Hepatocyte (in vitro differentiated cells): ENCODE measurements at regions not wholly inside any gene's neighbourhood (a gene's known extent, or its start where the extent isn't known, plus 50 kb on each side); places are given as distances from the start of the nearest gene placed in this dataset.
"Not testable (repeated sequence)": the region's sequence is repeated elsewhere in the genome, so short reads cannot be mapped to it uniquely, and the experiment has no call there.

ENCODE experiments used
- DNase-seq: peaks from one replicate; pipeline ENCODE4 v3.0.0-alpha.2; 2016; ENCODE audit warnings: low spot score
- H2AFZ ChIP-seq: fragments of 200-600 bp; sonication (generic); 2 replicates; pipeline ENCODE4 v1.6.0; 2016; ENCODE audit warnings: antibody characterized with exemption, mild to moderate bottlenecking
- H3K27ac ChIP-seq: fragments of 200-600 bp; sonication (generic); 2 replicates; pipeline ENCODE4 v1.5.1; 2016; ENCODE audit warnings: mild to moderate bottlenecking
- H3K27me3 ChIP-seq: fragments of 200-600 bp; sonication (generic); 2 replicates; pipeline ENCODE4 v1.6.1; 2016
- H3K36me3 ChIP-seq: fragments of 200-600 bp; sonication (generic); replicated peaks from 2 replicates; pipeline ENCODE4 v1.5.1; 2016; ENCODE audit warnings: low read depth; ENCODE audit not compliant: insufficient read depth
- H3K4me1 ChIP-seq: fragments of 200-600 bp; sonication (generic); 2 replicates; pipeline ENCODE4 v1.5.1; 2016; ENCODE audit warnings: mild to moderate bottlenecking, moderate library complexity; ENCODE audit not compliant: insufficient read depth
- H3K4me2 ChIP-seq: fragments of 200-600 bp; sonication (generic); 2 replicates; pipeline ENCODE4 v1.6.0; 2016
- H3K4me3 ChIP-seq: fragments of 200-600 bp; sonication (generic); 2 replicates; pipeline ENCODE4 v1.5.1; 2016; ENCODE audit warnings: mild to moderate bottlenecking
- H3K79me2 ChIP-seq: fragments of 200-600 bp; sonication (generic); 2 replicates; pipeline ENCODE4 v1.6.0; 2017; ENCODE audit warnings: mild to moderate bottlenecking
- H3K9me2 ChIP-seq: fragments of 200-600 bp; sonication (generic); replicated peaks from 2 replicates; pipeline ENCODE4 v1.6.0; 2017; ENCODE audit warnings: mild to moderate bottlenecking; ENCODE audit not compliant: insufficient read depth
- H3K9me3 ChIP-seq: fragments of 200-600 bp; sonication (generic); 2 replicates; pipeline ENCODE4 v1.5.1; 2016; ENCODE audit warnings: low read depth, mild to moderate bottlenecking
- H4K20me1 ChIP-seq: fragments of 200-600 bp; sonication (generic); 2 replicates; pipeline ENCODE4 v1.6.0; 2016; ENCODE audit warnings: mild to moderate bottlenecking; ENCODE audit not compliant: insufficient read depth, poor library complexity, severe bottlenecking
- EZH2 ChIP-seq: fragments of 200-600 bp; sonication (generic); IDR thresholded peaks from 2 replicates; pipeline ENCODE4 v1.6.1; 2016; ENCODE audit warnings: antibody characterized with exemption, mild to moderate bottlenecking, borderline replicate concordance
- EZH2phosphoT487 ChIP-seq: fragments of 200-600 bp; sonication (generic); IDR thresholded peaks from one replicate; pipeline ENCODE4 v1.6.1; 2018; ENCODE audit warnings: antibody characterized with exemption, mild to moderate bottlenecking, low read depth, moderate library complexity; ENCODE audit not compliant: unreplicated experiment, severe bottlenecking
- WGBS: methylation state at CpG from one replicate; pipeline ENCODE4 v1.1.6; 2016; ENCODE audit warnings: low lambda C conversion rate; ENCODE audit errors: missing lambda C conversion rate; 5-methylcytosine and 5-hydroxymethylcytosine counted together
- TF ChIP-seq, protein P1 (sequence below): fragments of 200-600 bp; sonication (generic); IDR thresholded peaks from 2 replicates; pipeline ENCODE4 v1.5.1; 2016; ENCODE audit warnings: antibody characterized with exemption, mild to moderate bottlenecking; ENCODE audit not compliant: poor library complexity

DNA sequence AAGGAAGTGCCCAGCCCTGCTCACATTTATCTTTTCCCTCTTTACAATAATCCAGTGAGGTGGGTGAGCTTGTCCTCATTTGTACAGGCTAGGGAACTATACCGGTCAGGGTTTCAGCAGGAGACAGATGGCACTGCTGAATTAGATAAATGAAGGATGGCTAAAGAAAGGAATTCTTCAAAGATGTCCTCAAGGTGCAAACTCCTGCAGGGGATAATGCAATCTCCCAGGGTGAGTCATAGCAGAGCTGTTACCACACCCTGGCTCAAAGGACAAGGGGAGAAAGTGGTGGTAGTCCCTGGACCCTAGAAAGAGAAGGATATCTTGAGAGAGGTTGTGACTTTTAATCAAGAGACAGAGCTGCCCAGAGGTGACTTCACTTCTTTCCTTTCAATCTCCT lies 66.7 kb downstream of the RFPL4B start:
- no peaks in the 10 kb centered on the region for H3K9me2 ChIP-seq
- WGBS = 72% methylated on average over 1 of the region's 1 CpG
- no peaks in the 10 kb centered on the region for H3K36me3 ChIP-seq
- peak; percentile 32 for DNase-seq
- no peak overlapping the region for H3K4me3 ChIP-seq
- H3K4me1 ChIP-seq = no peaks in the 10 kb centered on the region
- no peak overlapping the region for H2AFZ ChIP-seq
- H3K79me2 ChIP-seq = no peaks in the 10 kb centered on the region
- no peaks in the 10 kb centered on the region for H3K9me3 ChIP-seq
- no peaks in the 10 kb centered on the region for H4K20me1 ChIP-seq
- TF ChIP-seq, protein P1, sequence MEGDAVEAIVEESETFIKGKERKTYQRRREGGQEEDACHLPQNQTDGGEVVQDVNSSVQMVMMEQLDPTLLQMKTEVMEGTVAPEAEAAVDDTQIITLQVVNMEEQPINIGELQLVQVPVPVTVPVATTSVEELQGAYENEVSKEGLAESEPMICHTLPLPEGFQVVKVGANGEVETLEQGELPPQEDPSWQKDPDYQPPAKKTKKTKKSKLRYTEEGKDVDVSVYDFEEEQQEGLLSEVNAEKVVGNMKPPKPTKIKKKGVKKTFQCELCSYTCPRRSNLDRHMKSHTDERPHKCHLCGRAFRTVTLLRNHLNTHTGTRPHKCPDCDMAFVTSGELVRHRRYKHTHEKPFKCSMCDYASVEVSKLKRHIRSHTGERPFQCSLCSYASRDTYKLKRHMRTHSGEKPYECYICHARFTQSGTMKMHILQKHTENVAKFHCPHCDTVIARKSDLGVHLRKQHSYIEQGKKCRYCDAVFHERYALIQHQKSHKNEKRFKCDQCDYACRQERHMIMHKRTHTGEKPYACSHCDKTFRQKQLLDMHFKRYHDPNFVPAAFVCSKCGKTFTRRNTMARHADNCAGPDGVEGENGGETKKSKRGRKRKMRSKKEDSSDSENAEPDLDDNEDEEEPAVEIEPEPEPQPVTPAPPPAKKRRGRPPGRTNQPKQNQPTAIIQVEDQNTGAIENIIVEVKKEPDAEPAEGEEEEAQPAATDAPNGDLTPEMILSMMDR = no peak
- no peak for TF ChIP-seq EZH2
- no peak for TF ChIP-seq EZH2phosphoT487
- no peak overlapping the region for H3K4me2 ChIP-seq
- no peak overlapping the region for H3K27ac ChIP-seq
- no peaks in the 10 kb centered on the region for H3K27me3 ChIP-seq

DNA sequence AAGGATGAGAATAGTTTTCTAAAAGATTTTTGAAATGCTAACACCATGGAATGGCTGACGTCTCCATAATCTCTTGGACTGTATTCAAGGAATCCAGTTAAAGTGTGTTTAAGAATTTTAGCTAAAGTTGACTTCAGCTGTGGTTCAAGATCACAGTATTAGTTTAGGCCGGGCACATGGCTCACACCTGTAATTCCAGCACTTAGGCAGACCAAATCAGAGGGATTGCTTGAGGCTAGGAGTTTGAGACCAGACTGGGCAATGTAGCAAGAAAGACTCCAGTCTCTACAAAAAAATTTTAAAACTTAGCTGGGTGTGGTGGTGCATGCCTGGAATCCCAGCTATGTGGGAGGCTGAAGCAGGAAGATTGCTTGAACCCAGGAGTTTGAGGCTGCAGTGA lies 68.2 kb downstream of the RFPL4B start:
- no peak overlapping the region for H3K4me3 ChIP-seq
- H2AFZ ChIP-seq = no peak overlapping the region
- H3K27me3 ChIP-seq = no peaks in the 10 kb centered on the region
- H3K36me3 ChIP-seq = no peaks in the 10 kb centered on the region
- H3K79me2 ChIP-seq = no peaks in the 10 kb centered on the region
- H4K20me1 ChIP-seq = no peaks in the 10 kb centered on the region
- H3K9me3 ChIP-seq = no peaks in the 10 kb centered on the region
- 81% methylated on average over 2 of the region's 2 CpGs for WGBS
- TF ChIP-seq, protein P1 = no peak
- no peak for TF ChIP-seq EZH2
- H3K4me2 ChIP-seq = no peak overlapping the region
- no peaks in the 10 kb centered on the region for H3K4me1 ChIP-seq
- no peaks in the 10 kb centered on the region for H3K9me2 ChIP-seq
- DNase-seq = no peak
- no peak overlapping the region for H3K27ac ChIP-seq

DNA sequence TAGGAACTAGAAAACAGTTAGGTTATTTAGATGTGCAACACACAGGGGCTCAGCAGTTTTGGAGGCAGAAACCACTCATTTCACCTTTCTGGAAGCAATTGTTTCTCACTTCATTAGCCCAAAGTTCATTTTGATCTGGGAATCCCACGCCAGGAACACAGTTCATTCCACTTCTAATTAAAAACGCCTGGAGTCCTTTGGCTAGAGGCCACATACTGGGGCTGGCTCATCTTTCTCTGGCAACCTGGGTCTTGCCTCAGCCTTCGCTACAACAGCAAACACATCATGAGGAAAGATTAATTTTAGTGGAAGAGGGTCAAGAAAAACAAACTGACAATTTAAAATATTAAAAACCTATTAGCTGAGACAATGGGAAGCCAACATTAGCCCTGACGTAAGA lies 69.7 kb downstream of the RFPL4B start:
- Histone ChIP-seq H3K4me2 (no peak overlapping the region), H3K79me2 (no peaks in the 10 kb centered on the region), H3K27ac (no peak overlapping the region), H3K9me3 (no peaks in the 10 kb centered on the region), H4K20me1 (no peaks in the 10 kb centered on the region), H3K27me3 (no peaks in the 10 kb centered on the region), H3K9me2 (no peaks in the 10 kb centered on the region), H3K4me1 (no peaks in the 10 kb centered on the region), H2AFZ (no peak overlapping the region), H3K4me3 (no peak overlapping the region), H3K36me3 (no peaks in the 10 kb centered on the region)
- DNase-seq = no peak
- no peak for TF ChIP-seq EZH2phosphoT487
- TF ChIP-seq, protein P1 = no peak
- TF ChIP-seq EZH2 = no peak
- WGBS = 88% methylated on average over 4 of the region's 4 CpGs

DNA sequence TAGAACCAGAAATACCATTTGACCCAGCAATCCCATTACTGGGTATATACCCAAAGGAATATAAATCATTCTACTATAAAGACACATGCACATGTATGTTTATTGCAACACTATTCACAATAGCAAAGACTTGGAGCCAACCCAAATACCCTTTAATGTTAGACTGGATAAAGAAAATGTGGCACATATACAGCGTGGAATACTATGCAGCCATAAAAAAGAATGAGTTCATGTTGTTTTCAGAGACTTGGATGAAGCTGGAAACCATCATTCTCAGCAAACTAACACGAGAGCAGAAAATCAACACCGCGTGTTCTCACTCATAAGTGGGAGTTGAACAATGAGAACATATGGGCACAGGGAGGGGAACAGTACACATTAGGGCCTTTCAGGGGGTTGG lies 79.9 kb downstream of the RFPL4B start:
- H3K27me3 ChIP-seq, DNase-seq, H3K36me3 ChIP-seq, H2AFZ ChIP-seq, H3K79me2 ChIP-seq, H3K27ac ChIP-seq, H3K4me1 ChIP-seq, H3K4me2 ChIP-seq, H3K9me3 ChIP-seq, H3K9me2 ChIP-seq, H4K20me1 ChIP-seq, H3K4me3 ChIP-seq: not testable (repeated sequence)
- WGBS = 96% methylated on average over 4 of the region's 4 CpGs
